ENCODE measurements at regions not wholly inside any gene's neighbourhood (a gene's known extent, or its start where the extent isn't known, plus 50 kb on each side); places are given as distances from the start of the nearest gene placed in this dataset.
A peak's percentile ranks its signal among the peaks of the same experiment; 100 is the strongest.

GRCh38 chr10:29694121-29694520, 59.4 kb upstream of the SVIL start:
- no peak overlapping the region for H3K27ac ChIP-seq
- H3K4me3 ChIP-seq (ENCODE audit: low read depth, low read length) = no peak overlapping the region
- DNase-seq = no peak
- TF ChIP-seq CTCF (IDR thresholded peaks at IDR 0.05; ENCODE audit: low read depth, low read length, missing control alignments) = no peak
- no peaks in the 10 kb centered on the region for H3K36me3 ChIP-seq (replicated peaks)
- no peaks in the 10 kb centered on the region for H3K27me3 ChIP-seq (replicated peaks)
- in situ Hi-C loops (cut with HindIII; ENCODE audit: low pct_ligation_motif_present, low sequenced_read_pairs) = no loop called here

- Histone ChIP-seq H3K36me3 (replicated peaks) (no peaks in the 10 kb centered on the region), H3K27me3 (replicated peaks) (no peaks in the 10 kb centered on the region), H3K27ac (peak overlapping the region; percentile 79), H3K4me3 (ENCODE audit: low read depth, low read length) (no peak overlapping the region)
- TF ChIP-seq CTCF (IDR thresholded peaks at IDR 0.05; ENCODE audit: low read depth, low read length, missing control alignments) = no peak
- no peak for DNase-seq
- in situ Hi-C loops (cut with HindIII; ENCODE audit: low pct_ligation_motif_present, low sequenced_read_pairs) = no loop called here
Observed at GRCh38 chr10:29692121-29692539, 57.4 kb upstream of the SVIL start.

- in situ Hi-C loops (cut with HindIII; ENCODE audit: low pct_ligation_motif_present, low sequenced_read_pairs) = no loop called here
- Histone ChIP-seq H3K27ac (peak overlapping the region; percentile 79), H3K4me3 (ENCODE audit: low read depth, low read length) (no peak overlapping the region), H3K36me3 (replicated peaks) (no peaks in the 10 kb centered on the region), H3K27me3 (replicated peaks) (no peaks in the 10 kb centered on the region)
- no peak for TF ChIP-seq CTCF (IDR thresholded peaks at IDR 0.05; ENCODE audit: low read depth, low read length, missing control alignments)
- peak; percentile 72 for DNase-seq
Observed at GRCh38 chr10:29691564-29692072, 56.8 kb upstream of the SVIL start.

DNA sequence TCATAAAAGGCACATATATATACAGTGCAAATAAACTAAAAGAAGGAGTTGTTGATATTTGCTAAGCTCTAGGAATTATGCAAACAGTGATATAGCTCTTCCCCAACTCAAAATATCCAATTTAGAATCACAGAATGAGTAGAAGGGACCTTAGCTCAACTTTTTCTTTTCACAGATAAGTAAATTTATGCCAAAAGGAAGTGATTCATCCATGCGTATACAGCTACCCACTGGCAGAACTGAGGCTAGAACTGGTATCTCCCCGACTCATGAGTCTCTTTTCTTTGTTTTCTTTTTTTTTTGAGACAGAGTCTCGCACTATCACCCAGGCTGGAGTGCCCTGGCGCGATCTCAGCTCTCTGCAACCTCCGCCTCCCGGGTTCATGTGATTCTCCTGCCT, 54.2 kb upstream of the SVIL start:
- no peak for TF ChIP-seq CTCF (IDR thresholded peaks at IDR 0.05; ENCODE audit: low read depth, low read length, missing control alignments)
- in situ Hi-C loops (cut with HindIII; ENCODE audit: low pct_ligation_motif_present, low sequenced_read_pairs) = no loop called here
- no peak overlapping the region for H3K4me3 ChIP-seq (ENCODE audit: low read depth, low read length)
- DNase-seq = peak; percentile 73
- no peaks in the 10 kb centered on the region for H3K27me3 ChIP-seq (replicated peaks)
- peaks cover 2% of the 10 kb centered on the region for H3K36me3 ChIP-seq (replicated peaks)
- H3K27ac ChIP-seq = peak overlapping the region; percentile 55

GRCh38 chr10:29688230-29688661, 53.5 kb upstream of the SVIL start:
- no peak overlapping the region for H3K27ac ChIP-seq
- H3K4me3 ChIP-seq (ENCODE audit: low read depth, low read length) = no peak overlapping the region
- no peak for DNase-seq
- peaks cover 2% of the 10 kb centered on the region for H3K36me3 ChIP-seq (replicated peaks)
- no peaks in the 10 kb centered on the region for H3K27me3 ChIP-seq (replicated peaks)
- in situ Hi-C loops (cut with HindIII; ENCODE audit: low pct_ligation_motif_present, low sequenced_read_pairs) = no loop called here
- TF ChIP-seq CTCF (IDR thresholded peaks at IDR 0.05; ENCODE audit: low read depth, low read length, missing control alignments) = no peak
